GM10266 (cell line): ENCODE measurements at regions not wholly inside any gene's neighbourhood (a gene's known extent, or its start where the extent isn't known, plus 50 kb on each side); places are given as distances from the start of the nearest gene placed in this dataset.
"Not testable (repeated sequence)": the region's sequence is repeated elsewhere in the genome, so short reads cannot be mapped to it uniquely, and the experiment has no call there.

Experiments used
- DNase-seq: peaks from one replicate; pipeline ENCODE4 v3.0.0; 2012; ENCODE audit errors: extremely low spot score
- CTCF ChIP-seq: IDR thresholded peaks from 2 replicates; pipeline ENCODE4 v1.5.1; 2012; ENCODE audit warnings: mild to moderate bottlenecking, low read depth; ENCODE audit not compliant: control insufficient read depth, insufficient read depth; ENCODE audit errors: missing control alignments

- no peak for DNase-seq
- TF ChIP-seq CTCF = no peak
Observed at GRCh38 chr15:66630801-66631351, 65.1 kb upstream of the LCTL start.

- TF ChIP-seq CTCF = no peak
- no peak for DNase-seq
Observed at GRCh38 chr15:66631616-66632263, 65.9 kb upstream of the LCTL start.

- DNase-seq = no peak
- no peak for TF ChIP-seq CTCF
Observed at GRCh38 chr15:66633041-66633937, 67.5 kb upstream of the LCTL start.

- TF ChIP-seq CTCF = no peak
- DNase-seq = no peak
Observed at GRCh38 chr15:66633938-66634250, 68.1 kb upstream of the LCTL start.

- no peak for DNase-seq
- no peak for TF ChIP-seq CTCF
Observed at GRCh38 chr15:66634540-66634939, 67.5 kb upstream of the SMAD6 start.

- DNase-seq = no peak
- TF ChIP-seq CTCF = no peak
Observed at GRCh38 chr15:66635006-66635405, 67.0 kb upstream of the SMAD6 start.

GRCh38 chr15:66635817-66636216, 66.2 kb upstream of the SMAD6 start:
- DNase-seq = no peak
- no peak for TF ChIP-seq CTCF

- DNase-seq = not testable (repeated sequence)
Observed at GRCh38 chr15:66637044-66637443, 65.0 kb upstream of the SMAD6 start.
